ENCODE measurements at regions not wholly inside any gene's neighbourhood (a gene's known extent, or its start where the extent isn't known, plus 50 kb on each side); places are given as distances from the start of the nearest gene placed in this dataset.

GRCh38 chr10:81315026-81315425, 560.0 kb upstream of the NRG3 start:
- TF ChIP-seq CTCF (IDR thresholded peaks at IDR 0.05) (no peak), POLR2A (IDR thresholded peaks at IDR 0.05) (no peak)

All from breast epithelium (tissue), 3 donors.